Astrocyte (in vitro differentiated cells and primary cell): ENCODE measurements at regions not wholly inside any gene's neighbourhood (a gene's known extent, or its start where the extent isn't known, plus 50 kb on each side); places are given as distances from the start of the nearest gene placed in this dataset.
A peak's percentile ranks its signal among the peaks of the same experiment; 100 is the strongest.

Experiments used
- DNase-seq: peaks from one replicate; pipeline ENCODE4 v3.0.0-alpha.2; 2010; ENCODE audit warnings: low read depth
- FAIRE-seq: peaks from 2 replicates; lab custom pipeline; 2011; peaks lifted over from hg19 to GRCh38; lab: Jason Lieb, UNC
- H2AFZ ChIP-seq: 2 replicates; pipeline ENCODE4 v1.6.0; 2012; ENCODE audit warnings: low read depth, low read length, inconsistent platforms
- H3K27ac ChIP-seq: 2 replicates; pipeline ENCODE4 v1.5.1; 2011; ENCODE audit warnings: low read depth, low read length, inconsistent platforms
- H3K27me3 ChIP-seq: 2 replicates; pipeline ENCODE4 v1.6.0; 2011; ENCODE audit warnings: low read length, inconsistent platforms; ENCODE audit not compliant: insufficient read depth
- H3K36me3 ChIP-seq: 2 replicates; pipeline ENCODE4 v1.5.1; 2011; ENCODE audit warnings: low read length, inconsistent platforms; ENCODE audit not compliant: insufficient read depth
- H3K4me1 ChIP-seq: 2 replicates; pipeline ENCODE4 v1.5.1; 2011; ENCODE audit warnings: low read length, inconsistent platforms; ENCODE audit not compliant: insufficient read depth
- H3K4me2 ChIP-seq: 2 replicates; pipeline ENCODE4 v1.6.0; 2012; ENCODE audit warnings: low read length, inconsistent platforms
- H3K4me3 ChIP-seq: 2 replicates; pipeline ENCODE4 v1.5.1; 2011; ENCODE audit warnings: low read depth, mild to moderate bottlenecking, low read length, inconsistent platforms; ENCODE audit not compliant: insufficient read depth
- H3K79me2 ChIP-seq: 2 replicates; pipeline ENCODE4 v1.6.0; 2012; ENCODE audit warnings: mild to moderate bottlenecking, low read length, inconsistent platforms; ENCODE audit not compliant: insufficient read depth
- H3K9ac ChIP-seq: 2 replicates; pipeline ENCODE4 v1.6.0; 2012; ENCODE audit warnings: mild to moderate bottlenecking, low read length, inconsistent platforms
- H3K9me3 ChIP-seq: 2 replicates; pipeline ENCODE4 v1.5.1; 2012; ENCODE audit warnings: low read depth, mild to moderate bottlenecking, low read length, inconsistent platforms; ENCODE audit not compliant: insufficient read depth
- H4K20me1 ChIP-seq: 2 replicates; pipeline ENCODE4 v1.6.0; 2012; ENCODE audit warnings: low read length, inconsistent platforms; ENCODE audit not compliant: insufficient read depth
- H3K27ac Mint-ChIP-seq: one replicate; pipeline ENCODE4 v1.8.0; 2021; ENCODE audit warnings: mild to moderate bottlenecking, mixed read lengths; ENCODE audit not compliant: unreplicated experiment
- H3K27me3 Mint-ChIP-seq: one replicate; pipeline ENCODE4 v1.8.0; 2021; ENCODE audit warnings: low read depth, mixed read lengths; ENCODE audit not compliant: unreplicated experiment
- H3K36me3 Mint-ChIP-seq: one replicate; pipeline ENCODE4 v1.8.0; 2021; ENCODE audit warnings: low read depth, mixed read lengths; ENCODE audit not compliant: unreplicated experiment
- H3K4me1 Mint-ChIP-seq: one replicate; pipeline ENCODE4 v1.8.0; 2021; ENCODE audit warnings: low read depth, mixed read lengths; ENCODE audit not compliant: unreplicated experiment
- H3K4me3 Mint-ChIP-seq: one replicate; pipeline ENCODE4 v1.8.0; 2021; ENCODE audit warnings: mild to moderate bottlenecking, moderate library complexity, mixed read lengths; ENCODE audit not compliant: unreplicated experiment
- H3K9me3 Mint-ChIP-seq: one replicate; pipeline ENCODE4 v1.8.0; 2021; ENCODE audit warnings: mild to moderate bottlenecking, mixed read lengths; ENCODE audit not compliant: unreplicated experiment
- CTCF ChIP-seq: IDR thresholded peaks from 2 replicates; pipeline ENCODE4 v1.5.1; 2011; ENCODE audit warnings: low read depth, mild to moderate bottlenecking, inconsistent platforms, low read length, moderate library complexity; ENCODE audit not compliant: insufficient read depth
- EZH2 ChIP-seq: IDR thresholded peaks from 2 replicates; pipeline ENCODE4 v1.6.1; 2012; ENCODE audit warnings: mild to moderate bottlenecking, low read length, inconsistent platforms; ENCODE audit not compliant: insufficient read depth

DNA sequence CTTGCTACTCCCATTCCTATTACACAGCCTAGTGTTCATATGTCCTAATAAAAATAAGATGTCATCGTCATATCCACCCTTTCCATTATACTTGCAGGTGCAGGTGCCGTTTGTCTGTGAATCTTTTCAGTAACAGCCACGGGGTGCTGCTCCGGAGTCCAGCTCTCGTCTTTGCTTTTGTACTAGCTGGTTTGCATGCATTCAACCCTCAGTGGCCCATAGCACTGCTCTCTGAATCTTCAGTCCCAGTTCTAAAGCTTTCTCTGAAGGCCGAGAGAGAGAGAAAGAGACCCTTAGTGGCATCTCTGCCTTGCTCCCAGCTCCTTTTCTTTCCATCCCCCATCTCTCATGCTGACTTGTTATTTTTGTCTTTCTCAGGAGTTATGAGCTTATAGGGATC is 468.5 kb downstream of the TMEM232 start:
- Histone ChIP-seq H3K9me3 (no peaks in the 10 kb centered on the region), H3K79me2 (no peaks in the 10 kb centered on the region), H2AFZ (no peak overlapping the region), H3K27me3 (no peaks in the 10 kb centered on the region), H3K9ac (no peak overlapping the region), H3K36me3 (no peaks in the 10 kb centered on the region), H3K4me3 (no peak overlapping the region), H3K27ac (no peak overlapping the region), H4K20me1 (no peaks in the 10 kb centered on the region), H3K4me2 (no peak overlapping the region), H3K4me1 (peaks cover 8% of the 10 kb centered on the region)
- Mint-ChIP-seq H3K36me3 (no peaks in the 10 kb centered on the region), H3K9me3 (no peaks in the 10 kb centered on the region), H3K4me1 (peaks cover 9% of the 10 kb centered on the region), H3K27ac (no peak overlapping the region), H3K27me3 (no peaks in the 10 kb centered on the region), H3K4me3 (no peak overlapping the region)
- FAIRE-seq, result no peak
- no peak for DNase-seq
- no peak for TF ChIP-seq EZH2
- no peak for TF ChIP-seq CTCF

DNA sequence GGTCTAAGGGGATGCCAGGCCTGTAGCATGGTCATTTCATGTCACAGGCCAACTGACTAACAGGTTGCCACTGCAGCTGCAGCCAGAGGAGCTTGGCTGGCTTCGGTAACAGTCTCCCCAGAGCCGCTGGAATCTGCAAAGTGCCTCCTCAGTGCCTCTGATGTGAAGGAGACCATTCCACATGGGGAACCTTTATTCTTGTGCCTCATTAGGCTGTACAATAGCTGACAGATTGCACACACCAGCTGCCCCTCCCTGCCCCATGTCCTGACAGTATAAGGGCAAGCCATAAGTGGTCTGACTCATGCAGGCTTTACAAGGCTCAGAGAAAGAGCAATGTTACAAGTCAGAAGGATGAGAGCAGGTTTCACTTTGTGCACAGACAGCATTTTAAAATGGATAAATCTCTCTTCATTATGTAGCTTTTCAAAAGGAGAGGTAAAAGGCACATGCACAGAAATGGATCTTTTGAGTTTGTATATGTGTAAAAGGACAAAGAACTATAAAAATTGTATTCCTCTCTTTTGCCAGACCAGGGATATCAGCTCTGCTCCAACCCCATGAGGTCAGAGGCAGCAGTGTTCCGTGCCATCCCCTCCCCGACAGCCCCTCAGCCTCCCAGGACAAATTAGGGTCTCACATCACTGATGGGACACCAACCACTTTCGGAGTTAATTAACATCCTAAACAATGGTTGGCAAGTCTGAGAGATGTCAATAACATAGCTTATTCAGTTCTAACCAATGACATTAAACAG is 467.8 kb downstream of the TMEM232 start:
- Mint-ChIP-seq H3K9me3 (no peaks in the 10 kb centered on the region), H3K4me1 (peaks cover 9% of the 10 kb centered on the region), H3K36me3 (no peaks in the 10 kb centered on the region), H3K27ac (no peak overlapping the region), H3K27me3 (no peaks in the 10 kb centered on the region), H3K4me3 (no peak overlapping the region)
- Histone ChIP-seq H3K79me2 (no peaks in the 10 kb centered on the region), H3K9me3 (no peaks in the 10 kb centered on the region), H3K27ac (no peak overlapping the region), H3K36me3 (no peaks in the 10 kb centered on the region), H3K4me2 (peak overlapping the region; percentile 50), H3K4me1 (peaks cover 8% of the 10 kb centered on the region), H4K20me1 (no peaks in the 10 kb centered on the region), H3K27me3 (no peaks in the 10 kb centered on the region), H3K9ac (no peak overlapping the region), H3K4me3 (no peak overlapping the region), H2AFZ (peak overlapping the region; percentile 29)
- FAIRE-seq (no peak), DNase-seq (peak; percentile 81)
- TF ChIP-seq EZH2 (no peak), CTCF (no peak)

DNA sequence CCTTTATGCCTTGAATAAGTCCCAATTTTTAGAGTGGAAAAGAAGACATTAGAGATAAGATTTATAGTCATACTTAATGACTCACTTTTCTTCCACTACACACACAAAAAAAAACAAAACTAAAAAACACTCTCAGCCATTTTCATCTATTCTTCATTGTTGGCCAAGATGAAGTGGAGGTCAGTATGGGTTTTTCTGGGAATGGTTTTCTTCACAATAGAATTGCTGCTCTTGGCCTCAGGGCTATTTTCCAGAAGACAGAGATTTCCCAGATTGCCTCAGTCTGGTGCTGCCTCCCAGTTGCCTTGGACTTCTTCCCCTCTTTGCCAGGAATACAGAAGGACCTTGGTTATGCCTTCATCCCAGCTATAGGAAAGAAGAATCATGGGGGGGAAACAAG is 463.7 kb downstream of the TMEM232 start:
- Mint-ChIP-seq H3K4me3 (no peak overlapping the region), H3K9me3 (no peaks in the 10 kb centered on the region)

More for the DNA sequence above, 463.7 kb downstream of the TMEM232 start:
- H3K27me3 ChIP-seq, result no peaks in the 10 kb centered on the region
- H3K79me2 ChIP-seq, result no peaks in the 10 kb centered on the region
- peak; percentile 39 for FAIRE-seq
- no peak overlapping the region for H3K4me3 ChIP-seq
- Mint-ChIP-seq H3K4me1 (peaks cover 9% of the 10 kb centered on the region), H3K36me3 (no peaks in the 10 kb centered on the region), H3K27me3 (no peaks in the 10 kb centered on the region), H3K27ac (no peak overlapping the region)
- no peak overlapping the region for H3K4me2 ChIP-seq
- no peak for TF ChIP-seq EZH2
- TF ChIP-seq CTCF, result no peak
- H2AFZ ChIP-seq, result no peak overlapping the region
- peaks cover 8% of the 10 kb centered on the region for H3K4me1 ChIP-seq
- H3K9ac ChIP-seq, result no peak overlapping the region
- no peaks in the 10 kb centered on the region for H4K20me1 ChIP-seq
- H3K27ac ChIP-seq, result no peak overlapping the region
- DNase-seq, result peak; percentile 59
- no peaks in the 10 kb centered on the region for H3K9me3 ChIP-seq
- no peaks in the 10 kb centered on the region for H3K36me3 ChIP-seq
